HG03442 (cell line): ENCODE measurements at regions not wholly inside any gene's neighbourhood (a gene's known extent, or its start where the extent isn't known, plus 50 kb on each side); places are given as distances from the start of the nearest gene placed in this dataset.
A peak's percentile ranks its signal among the peaks of the same experiment; 100 is the strongest.
"Not testable (repeated sequence)": the region's sequence is repeated elsewhere in the genome, so short reads cannot be mapped to it uniquely, and the experiment has no call there.

Experiments
- ATAC-seq: cut with Tn5 transposase; IDR thresholded peaks from one replicate; pipeline ENCODE4 v1.9.1; 2021; ENCODE audit warnings: mild to moderate bottlenecking, moderate library complexity; ENCODE audit not compliant: unreplicated experiment

DNA sequence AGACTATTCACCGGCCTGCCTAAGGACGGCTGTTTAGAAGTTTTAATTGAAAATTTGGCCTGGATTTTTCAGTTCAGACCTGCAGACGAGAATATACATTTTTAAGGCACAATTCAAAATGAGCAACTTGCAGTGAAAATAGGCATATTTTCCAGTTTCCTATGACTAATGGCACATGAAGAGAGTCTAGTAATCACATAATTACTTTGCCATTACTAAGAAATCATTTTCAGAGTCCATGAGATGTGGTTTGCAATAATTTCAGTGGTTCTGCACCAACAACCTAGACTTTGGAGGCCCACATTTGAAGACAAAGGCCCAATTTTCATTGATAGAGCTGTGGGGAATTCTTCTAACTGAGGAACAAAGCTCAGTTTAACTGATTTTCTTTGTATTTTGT, 205.3 kb downstream of the SOX2 start:
- no peak for ATAC-seq

DNA sequence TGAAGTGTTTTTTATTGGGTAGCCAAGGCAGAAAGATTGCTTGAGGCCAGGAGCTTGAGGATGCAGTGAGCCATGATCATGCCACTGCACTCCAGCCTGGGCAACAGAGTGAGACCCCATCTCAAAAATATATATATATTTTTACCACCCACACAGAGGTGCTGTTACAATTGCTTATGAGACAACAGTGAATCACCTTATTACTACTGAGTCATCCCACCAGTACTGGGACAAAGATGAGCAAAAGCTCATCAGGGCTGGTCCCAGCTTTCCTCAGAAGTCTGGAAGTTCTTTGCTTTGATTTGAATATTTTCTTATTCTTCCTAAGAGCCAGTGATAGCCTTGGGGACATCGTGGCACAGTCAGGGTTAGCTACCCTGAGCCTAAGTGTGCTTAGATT, 207.7 kb downstream of the SOX2 start:
- no peak for ATAC-seq

DNA sequence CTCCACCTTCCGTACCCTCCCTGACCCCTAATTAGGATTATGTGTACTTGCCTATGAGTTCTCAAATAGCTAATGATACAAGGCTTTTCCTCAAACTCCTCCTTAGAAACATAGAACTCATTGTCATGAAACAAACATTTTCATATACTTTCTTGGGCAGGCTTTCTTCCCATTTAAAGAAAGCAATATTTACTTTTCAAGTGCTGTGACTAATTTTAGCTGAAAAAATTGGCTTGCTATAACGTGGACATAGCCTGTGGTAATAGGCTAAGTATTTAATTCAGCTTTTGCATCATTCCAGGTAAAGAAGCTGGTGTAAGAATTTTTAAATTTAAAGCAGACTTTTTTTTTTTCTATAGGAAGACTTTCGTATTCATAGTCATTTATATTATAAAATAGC, 208.7 kb downstream of the SOX2 start:
- ATAC-seq, result no peak

DNA sequence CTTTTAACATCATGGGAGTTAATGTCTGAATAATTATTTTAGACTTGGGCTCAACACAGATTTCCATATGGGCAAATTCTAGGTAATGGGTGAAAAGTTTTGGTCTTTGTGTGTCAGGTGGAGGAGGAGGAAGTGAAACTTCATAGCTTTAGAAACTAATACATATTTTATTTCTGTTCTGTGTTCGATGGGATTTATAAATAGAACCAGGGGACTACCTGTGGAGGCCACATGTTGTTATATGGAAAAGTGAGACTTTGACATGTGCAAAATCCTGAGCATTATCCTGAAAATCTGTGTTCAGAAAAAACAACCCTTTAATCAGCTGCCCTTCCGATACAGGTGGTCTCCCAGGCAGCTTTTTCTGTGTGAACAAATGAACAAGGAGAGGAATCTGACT, 209.5 kb downstream of the SOX2 start:
- ATAC-seq, result peak; percentile 95

DNA sequence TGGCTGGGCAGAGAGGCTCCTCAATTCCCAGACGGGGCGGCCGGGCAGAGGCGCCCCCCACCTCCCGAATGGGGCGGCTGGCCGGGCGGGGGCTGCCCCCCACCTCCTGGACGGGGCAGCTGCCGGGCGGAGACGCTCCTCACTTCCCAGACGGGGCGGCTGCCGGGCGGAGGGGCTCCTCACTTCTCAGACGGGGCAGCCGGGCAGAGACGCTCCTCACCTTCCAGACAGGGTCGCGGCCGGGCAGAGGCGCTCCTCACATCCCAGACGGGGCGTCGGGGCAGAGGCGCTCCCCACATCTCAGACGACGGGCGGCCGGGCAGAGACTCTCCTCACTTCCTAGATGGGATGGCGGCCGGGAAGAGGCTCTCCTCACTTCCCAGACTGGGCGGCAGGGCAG, 214.1 kb downstream of the SOX2 start:
- ATAC-seq, result not testable (repeated sequence)

DNA sequence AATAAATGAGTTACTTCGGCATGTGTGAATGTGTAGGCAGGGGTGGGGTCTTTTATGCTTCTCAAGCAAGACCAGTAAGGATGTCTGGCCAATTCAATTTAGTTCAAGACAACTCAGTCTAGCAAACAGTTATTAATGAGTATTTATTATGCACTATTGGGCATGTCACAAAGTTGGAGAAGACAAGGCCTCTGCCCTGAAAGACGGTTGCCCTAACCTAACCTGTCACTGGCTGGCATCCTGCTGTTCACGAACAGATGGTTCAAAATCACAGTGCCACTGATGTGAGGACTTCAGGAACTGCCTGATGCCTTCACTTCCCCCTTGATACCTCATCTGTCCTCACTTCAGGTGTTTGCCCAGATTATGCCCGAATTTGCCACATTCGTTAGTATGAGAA, 217.8 kb downstream of the SOX2 start:
- ATAC-seq, result no peak

DNA sequence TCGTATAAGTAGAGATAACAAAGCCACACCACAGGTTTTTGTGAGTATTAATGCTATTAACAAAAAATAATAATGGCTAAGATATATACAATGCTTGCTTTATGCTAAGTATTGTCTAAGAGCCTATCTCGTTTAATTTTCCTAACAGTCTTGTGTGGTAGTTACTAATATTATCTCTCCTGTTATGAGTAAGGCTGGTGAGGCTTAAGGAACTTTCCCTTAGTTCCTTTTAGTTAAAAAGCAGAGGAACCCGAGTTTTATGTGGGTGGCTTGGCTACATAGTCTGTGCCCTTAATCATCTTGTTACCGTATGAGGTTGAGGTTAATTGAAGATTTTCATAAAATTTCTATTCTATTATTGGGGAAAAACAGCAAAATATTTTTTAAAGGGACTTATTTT, 218.4 kb downstream of the SOX2 start:
- ATAC-seq, result peak; percentile 41

DNA sequence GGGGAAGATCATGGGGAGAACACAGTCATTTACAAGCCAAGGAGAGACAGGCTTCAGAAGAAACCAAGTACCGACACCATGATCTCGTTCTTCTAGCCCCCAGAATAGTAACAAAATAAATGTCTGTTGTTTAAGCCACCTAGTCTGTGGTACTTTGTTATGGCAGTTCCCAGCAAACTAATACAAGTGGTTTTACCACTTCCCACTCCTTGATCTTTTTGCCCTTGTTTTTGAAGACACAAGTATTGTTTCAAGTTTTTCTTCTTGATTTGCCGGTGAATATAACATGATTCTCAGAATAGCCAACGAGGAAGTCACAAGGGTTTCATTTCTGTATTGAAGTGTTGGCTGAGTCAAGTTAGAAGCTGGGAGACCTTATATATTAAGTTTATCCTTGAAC, 220.3 kb downstream of the SOX2 start:
- ATAC-seq, result peak; percentile 56

DNA sequence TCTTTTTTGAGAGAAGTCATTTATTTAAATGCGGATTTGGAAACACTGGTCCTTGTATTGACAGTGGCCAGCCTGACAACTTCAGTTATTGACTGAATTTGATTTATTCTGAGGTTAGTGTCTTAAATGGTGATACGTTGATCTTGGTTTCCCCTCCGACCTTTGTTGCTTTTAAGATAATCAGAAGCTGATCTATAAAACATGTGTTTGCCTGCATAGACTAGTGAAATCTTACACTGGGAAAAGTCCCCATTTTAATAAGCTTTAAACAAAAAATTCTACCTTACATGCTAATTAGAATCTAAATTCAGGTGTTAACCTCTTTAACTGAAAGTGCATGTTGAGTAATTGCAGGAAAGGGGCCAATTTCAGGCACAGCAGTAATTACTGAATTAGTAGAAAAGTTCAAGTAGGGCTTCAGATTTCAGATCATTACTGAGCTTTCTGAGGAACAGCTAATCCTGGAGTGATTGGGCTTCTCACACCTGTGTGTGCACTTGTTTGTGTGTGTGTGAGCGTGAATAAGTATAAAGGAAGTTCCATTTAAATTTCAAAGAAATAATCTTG, 221.4 kb downstream of the SOX2 start:
- ATAC-seq, result peak; percentile 36

DNA sequence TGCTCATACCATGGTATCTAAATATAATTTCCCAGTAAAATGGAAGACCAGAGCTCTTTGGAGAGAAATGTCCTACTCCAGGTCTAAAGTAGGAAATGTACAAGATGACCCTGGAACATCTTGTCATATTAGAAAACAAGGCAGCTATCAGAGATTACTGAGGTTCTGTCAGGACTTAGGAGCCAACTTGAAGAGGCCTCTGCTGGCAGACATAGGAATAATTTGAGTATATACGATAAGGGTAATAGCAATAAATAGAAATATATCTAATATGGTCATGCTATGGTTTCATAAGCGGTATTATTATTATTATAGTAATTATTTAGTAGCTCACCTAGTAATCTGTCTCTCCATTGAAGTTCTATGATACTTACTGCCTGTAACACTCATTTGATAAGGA, 224.2 kb downstream of the SOX2 start:
- no peak for ATAC-seq

DNA sequence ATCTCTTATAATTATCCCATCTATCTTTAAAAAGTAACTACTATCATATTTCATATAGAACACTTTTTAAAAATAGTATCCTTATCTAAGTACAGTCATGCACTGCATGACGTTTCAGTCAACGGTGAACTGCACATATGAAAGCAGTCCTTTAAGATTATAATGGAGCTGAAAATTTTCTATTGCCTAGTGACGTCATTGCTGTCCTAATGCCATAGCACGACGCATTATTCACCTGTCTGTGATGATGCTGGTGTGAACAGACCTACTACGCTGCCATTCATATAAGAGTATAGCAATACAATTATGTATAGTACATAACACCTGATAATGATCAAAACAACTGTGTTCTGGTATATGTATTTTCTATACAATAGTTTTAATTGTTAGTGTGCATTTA, 225.0 kb downstream of the SOX2 start:
- no peak for ATAC-seq

DNA sequence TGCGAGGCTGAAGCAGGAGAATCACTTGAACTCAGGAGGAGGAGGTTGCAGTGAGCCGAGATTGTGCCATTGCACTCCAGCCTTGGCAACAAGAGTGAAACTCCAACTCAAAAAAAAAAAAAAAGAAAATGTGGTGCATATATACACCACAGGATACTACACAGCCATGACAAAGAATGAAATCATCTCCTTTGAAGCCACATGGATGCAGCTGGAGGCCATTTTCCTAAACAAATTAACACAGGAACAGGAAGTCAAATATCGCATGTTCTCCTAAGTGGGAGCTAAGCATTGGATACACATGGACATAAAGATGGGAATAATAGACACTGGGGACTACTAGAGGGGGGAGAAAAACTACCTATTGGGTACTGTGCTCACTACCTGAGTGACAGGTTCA, 226.9 kb downstream of the SOX2 start:
- ATAC-seq, result not testable (repeated sequence)

DNA sequence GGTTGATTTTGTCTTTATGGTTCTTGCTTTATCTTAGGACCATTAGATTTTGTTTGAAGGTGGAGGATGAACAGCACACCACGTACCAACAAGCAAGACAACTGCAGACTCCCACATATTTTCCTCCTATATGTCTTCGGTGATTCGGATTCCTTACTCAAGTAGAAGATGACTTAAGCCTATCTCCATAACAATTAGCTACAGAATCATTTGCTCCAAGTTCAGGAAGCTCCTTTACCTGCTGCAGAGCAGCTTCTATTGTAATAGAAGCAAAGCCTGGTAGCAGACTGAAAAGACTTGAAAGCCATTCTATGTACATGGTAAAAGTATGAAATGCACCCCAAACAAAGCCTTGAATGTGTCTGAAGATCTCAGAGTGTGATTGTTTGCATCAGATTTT, 229.0 kb downstream of the SOX2 start:
- ATAC-seq, result no peak

DNA sequence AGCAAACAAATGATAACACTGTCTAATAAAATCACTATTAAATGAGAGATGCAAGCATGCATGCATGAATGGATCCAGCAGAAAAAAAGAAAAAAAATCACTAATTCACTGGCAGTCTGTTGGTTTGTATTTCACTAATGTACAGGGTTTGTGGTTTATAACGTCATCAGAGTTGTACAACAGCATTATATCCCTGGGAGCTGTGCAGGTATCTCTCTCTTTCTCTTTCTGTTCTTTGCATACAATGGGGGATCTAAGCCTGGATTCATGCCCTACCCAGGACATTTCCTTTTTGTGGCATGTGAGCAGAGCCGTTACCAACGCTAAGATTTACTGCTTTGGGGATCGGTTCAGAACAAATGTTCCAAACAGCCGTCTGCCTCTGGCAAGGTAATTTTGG, 229.5 kb downstream of the SOX2 start:
- ATAC-seq, result peak; percentile 71

DNA sequence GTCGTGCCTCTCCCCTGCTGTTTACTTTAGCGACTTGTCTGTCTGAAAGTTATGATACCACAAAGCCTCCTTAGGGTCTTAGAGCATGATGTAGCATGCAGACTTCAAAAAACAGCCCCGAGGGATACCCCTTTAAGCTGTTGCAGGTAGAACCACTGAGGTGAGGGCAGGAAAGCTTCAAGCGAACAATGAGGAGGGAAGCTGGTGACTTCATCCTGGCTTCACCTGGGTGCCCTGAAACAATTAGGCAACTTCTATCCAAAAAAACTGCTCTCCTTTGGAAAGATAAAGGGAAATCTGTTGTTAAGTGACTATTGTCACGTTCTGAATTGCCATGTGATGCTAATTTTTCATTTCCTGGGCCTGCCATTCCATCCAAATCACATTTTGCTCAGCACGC, 231.6 kb downstream of the SOX2 start:
- ATAC-seq, result no peak

DNA sequence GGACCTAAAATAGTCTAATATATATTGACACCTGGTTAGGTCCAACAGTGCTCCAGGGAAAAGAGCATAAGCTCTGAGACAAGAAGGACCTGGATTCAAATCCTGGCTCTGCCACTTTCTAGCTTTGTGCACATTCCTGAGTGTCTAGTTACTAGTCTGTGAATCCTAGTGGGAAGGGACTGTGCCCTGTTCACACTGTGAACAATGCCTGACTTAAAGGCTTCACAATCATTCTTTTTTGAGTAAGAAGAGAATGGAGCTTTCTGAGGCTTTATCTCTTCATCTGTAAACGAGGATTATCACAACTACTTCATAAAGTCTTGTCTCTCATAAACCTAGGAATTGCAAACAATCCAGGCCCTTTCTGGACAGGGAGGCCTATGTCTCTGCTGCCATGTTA, 235.9 kb downstream of the SOX2 start:
- ATAC-seq, result no peak

DNA sequence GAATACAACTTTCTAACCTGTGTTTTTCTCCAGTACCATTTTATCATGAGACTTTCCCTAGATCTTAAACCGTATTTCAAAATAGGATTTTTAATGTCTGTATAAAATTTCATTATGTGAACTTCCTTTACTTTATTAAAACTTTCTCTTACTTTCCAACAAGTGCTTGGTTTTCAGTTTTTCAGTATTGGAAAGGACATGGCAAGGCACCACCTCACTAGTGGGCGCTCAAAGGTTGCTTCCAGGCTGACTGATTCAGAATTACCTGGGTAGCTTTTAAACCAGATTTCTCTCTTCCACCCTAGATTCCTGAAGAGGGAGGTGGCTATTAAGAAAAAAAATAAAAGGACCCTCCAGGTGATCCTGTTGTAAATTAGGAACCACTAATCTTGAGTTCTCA, 236.6 kb downstream of the SOX2 start:
- ATAC-seq, result no peak

DNA sequence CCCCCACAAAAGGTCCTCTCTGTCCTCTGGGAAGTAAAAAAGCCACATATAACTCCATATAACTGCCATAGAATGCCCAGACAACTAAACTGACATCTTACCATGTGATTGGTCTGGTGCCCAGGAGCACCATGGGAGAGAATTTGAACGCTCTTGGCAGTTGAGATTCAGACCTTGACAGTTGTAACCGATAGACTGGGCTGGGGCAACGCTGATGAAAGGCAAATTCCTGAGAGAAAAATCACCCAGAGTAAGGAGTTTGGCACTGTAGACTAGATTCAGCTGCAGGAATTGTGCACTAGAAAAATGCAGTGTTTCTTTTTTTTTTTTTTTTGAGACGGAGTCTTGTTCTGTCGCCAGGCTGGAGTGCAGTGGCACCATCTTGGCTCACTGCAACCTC, 240.5 kb downstream of the SOX2 start:
- ATAC-seq, result no peak

DNA sequence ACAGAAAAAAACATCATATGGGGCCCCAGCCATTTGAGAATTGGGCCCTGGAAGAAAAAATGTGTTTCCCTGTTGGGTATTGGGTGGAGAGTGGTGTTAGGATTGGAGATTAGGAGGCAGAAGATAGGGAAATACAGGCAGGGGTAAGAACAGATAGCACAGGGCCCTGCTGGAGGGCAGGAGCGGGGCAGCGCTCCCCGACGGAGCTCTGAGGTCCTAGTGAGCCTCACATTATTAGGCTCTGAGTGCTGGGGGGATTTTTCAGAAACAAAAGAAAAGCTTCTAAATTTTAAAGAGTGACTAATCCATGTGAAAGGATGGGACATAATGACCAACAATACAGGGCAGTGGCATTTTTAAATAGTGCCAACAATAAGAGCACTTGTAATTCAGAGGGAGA, 241.2 kb downstream of the SOX2 start:
- no peak for ATAC-seq

DNA sequence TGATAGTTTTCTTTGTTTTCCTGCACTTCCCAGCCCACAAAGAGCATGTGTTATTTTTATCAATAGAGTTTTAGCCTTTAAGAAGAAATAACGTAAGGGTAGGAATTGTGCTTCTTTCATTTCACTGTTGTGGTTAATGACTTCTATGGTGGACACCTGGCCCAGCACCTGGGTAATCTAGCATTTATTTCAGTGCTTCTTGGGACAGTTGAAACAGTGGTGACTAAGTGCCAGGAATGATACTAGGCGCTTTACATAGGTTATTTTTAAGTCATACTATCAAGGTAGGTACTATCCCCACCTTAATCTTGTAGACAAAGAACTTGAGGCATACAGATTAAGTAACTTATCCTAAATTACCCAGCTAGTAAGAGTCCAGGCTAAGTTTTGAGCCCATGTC, 243.8 kb downstream of the SOX2 start:
- ATAC-seq, result peak; percentile 62

DNA sequence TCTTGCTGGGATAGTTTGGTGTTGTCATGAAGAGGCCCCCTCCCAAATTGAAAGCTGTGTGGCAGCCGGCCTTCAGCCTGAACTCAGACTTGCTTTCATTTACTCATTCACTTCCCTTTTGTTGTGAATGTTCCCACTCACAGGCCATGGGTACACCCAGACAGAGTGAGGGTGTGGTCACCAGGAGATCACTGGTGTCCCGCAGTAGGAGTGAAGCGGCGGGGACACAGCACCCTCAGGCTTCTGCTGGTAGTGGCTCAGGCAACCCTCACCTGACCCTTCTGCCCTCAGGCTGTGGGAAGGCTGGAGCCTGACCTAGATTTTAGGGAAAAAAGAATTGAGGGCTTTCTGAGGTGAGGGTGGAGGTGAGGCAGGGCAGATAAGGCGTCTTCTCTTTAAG, 244.4 kb downstream of the SOX2 start:
- peak; percentile 33 for ATAC-seq

DNA sequence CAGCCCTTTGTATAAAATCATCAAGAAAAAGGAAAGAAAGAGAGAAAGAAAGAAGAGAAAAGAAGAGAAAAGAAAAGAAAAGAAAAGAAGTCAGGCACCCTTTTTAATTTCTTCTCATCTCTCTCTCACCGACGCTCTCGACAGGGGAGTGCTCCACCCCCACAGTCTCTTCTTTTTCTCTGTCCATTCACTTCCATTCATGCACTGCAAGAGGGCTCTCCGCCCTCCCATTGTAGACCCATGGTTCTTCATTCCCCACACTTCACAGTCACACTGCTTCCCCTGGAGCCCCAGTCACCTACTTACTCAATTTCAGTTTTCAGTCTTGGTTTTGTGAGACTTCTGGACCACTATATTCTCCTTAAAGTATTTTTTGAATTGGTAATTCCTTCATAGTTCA, 254.7 kb downstream of the SOX2 start:
- ATAC-seq, result no peak

DNA sequence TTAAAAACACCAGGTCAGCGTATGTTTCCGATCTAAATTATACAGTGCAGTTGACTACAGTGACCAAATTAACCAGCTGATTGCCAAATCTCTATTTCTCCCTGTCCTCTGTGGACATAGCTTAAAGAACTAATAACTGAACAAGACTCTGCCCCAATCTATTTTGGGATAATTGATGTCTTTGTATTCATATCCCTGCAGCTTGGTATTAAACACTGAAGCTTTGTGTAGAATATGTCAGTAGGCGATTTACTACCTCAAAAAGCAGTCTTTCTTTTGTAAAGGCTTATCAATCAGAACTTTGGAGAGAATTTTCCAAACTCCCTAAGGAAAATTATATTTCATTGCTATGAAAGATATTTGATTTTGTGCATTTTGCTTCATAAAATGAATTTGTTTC, 258.2 kb downstream of the SOX2 start:
- ATAC-seq, result no peak

DNA sequence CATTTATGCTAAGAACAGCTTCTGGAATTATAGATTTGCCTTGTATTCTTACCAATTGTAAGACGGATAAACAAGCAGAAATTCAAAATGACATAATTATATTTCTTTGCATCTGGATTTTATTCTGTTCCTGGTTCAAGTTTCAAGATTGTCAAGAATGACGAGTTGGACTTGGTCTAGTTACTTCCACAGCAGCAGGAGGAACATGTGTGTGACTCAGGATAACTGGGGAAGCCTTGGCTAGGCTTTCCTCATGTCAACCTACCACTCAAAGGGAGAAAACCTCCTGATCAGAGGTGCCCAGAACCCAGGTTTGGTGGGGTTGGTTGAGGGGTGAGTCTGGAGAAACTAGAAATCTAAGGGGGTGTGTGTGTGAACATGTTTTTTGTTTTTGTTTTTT, 259.7 kb downstream of the SOX2 start:
- no peak for ATAC-seq
